ENCODE measurements at regions not wholly inside any gene's neighbourhood (a gene's known extent, or its start where the extent isn't known, plus 50 kb on each side); places are given as distances from the start of the nearest gene placed in this dataset.

DNA sequence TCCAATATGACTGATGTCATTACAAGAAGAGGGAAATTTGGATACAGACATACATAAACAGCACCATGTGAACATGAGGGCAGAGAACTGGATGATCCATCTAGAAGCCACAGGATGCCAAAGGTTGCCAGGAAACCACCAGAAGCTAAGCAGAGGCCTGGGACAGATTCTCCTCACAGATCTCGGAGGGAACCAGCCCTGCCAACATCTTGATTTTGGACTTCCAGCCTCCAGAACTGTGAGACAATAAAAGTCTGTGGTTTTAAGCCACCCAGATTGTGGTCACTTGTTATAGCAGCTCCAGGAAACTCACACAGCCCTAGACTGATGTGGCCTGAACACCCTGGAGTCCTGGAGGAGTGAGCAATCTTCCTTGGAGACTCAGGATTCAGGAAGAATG is 351.6 kb downstream of the EIPR1 start:
- TF ChIP-seq CTCF (IDR thresholded peaks at IDR 0.05 in 2 of 3, conservative IDR thresholded peaks at IDR 0.05 in 1 of 3; ENCODE audit: borderline replicate concordance in 1 of 3, insufficient read depth in 1 of 3, low read depth in 2 of 3, low read length in 2 of 3), result no peak
- no peak for TF ChIP-seq ZNF274 (IDR thresholded peaks at IDR 0.05; ENCODE audit: low read depth, low read length)
- TF ChIP-seq CEBPB (IDR thresholded peaks at IDR 0.05; ENCODE audit: low read depth), result no peak
- no peak for TF ChIP-seq RAD21 (IDR thresholded peaks at IDR 0.05; ENCODE audit: low read depth)
- TF ChIP-seq POLR2A (IDR thresholded peaks at IDR 0.05; ENCODE audit: borderline replicate concordance, extremely low read depth, insufficient read depth, insufficient read length), result no peak
- no peak for TF ChIP-seq ZFX (IDR thresholded peaks at IDR 0.05)
- TF ChIP-seq, protein P1, sequence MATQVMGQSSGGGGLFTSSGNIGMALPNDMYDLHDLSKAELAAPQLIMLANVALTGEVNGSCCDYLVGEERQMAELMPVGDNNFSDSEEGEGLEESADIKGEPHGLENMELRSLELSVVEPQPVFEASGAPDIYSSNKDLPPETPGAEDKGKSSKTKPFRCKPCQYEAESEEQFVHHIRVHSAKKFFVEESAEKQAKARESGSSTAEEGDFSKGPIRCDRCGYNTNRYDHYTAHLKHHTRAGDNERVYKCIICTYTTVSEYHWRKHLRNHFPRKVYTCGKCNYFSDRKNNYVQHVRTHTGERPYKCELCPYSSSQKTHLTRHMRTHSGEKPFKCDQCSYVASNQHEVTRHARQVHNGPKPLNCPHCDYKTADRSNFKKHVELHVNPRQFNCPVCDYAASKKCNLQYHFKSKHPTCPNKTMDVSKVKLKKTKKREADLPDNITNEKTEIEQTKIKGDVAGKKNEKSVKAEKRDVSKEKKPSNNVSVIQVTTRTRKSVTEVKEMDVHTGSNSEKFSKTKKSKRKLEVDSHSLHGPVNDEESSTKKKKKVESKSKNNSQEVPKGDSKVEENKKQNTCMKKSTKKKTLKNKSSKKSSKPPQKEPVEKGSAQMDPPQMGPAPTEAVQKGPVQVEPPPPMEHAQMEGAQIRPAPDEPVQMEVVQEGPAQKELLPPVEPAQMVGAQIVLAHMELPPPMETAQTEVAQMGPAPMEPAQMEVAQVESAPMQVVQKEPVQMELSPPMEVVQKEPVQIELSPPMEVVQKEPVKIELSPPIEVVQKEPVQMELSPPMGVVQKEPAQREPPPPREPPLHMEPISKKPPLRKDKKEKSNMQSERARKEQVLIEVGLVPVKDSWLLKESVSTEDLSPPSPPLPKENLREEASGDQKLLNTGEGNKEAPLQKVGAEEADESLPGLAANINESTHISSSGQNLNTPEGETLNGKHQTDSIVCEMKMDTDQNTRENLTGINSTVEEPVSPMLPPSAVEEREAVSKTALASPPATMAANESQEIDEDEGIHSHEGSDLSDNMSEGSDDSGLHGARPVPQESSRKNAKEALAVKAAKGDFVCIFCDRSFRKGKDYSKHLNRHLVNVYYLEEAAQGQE (IDR thresholded peaks at IDR 0.05; ENCODE audit: low read depth), result no peak
- no peak for TF ChIP-seq POLR2AphosphoS5 (IDR thresholded peaks at IDR 0.05; ENCODE audit: low read depth, low read length)
- TF ChIP-seq, protein P2, sequence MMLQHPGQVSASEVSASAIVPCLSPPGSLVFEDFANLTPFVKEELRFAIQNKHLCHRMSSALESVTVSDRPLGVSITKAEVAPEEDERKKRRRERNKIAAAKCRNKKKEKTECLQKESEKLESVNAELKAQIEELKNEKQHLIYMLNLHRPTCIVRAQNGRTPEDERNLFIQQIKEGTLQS (IDR thresholded peaks at IDR 0.05), result no peak
- no peak for TF ChIP-seq EZH2 (IDR thresholded peaks at IDR 0.05)

Measured in HCT116 (cell line).